Mesothelial cell of epicardium (in vitro differentiated cells): ENCODE measurements at regions not wholly inside any gene's neighbourhood (a gene's known extent, or its start where the extent isn't known, plus 50 kb on each side); places are given as distances from the start of the nearest gene placed in this dataset.

Source experiments
- DNase-seq, 2 experiments: peaks; one replicate each; pipeline ENCODE4 v3.0.0; 2021; ENCODE audit warnings: low spot score in 2 of 2; ENCODE audit not compliant: unreplicated experiment in 2 of 2
- H3K27ac Mint-ChIP-seq: 2 replicates; pipeline ENCODE4 v1.8.0; 2021; ENCODE audit warnings: mixed read lengths
- H3K27me3 Mint-ChIP-seq: 2 replicates; pipeline ENCODE4 v1.8.0; 2021; ENCODE audit warnings: low read depth, mixed read lengths
- H3K36me3 Mint-ChIP-seq: 2 replicates; pipeline ENCODE4 v1.8.0; 2021; ENCODE audit warnings: mixed read lengths
- H3K4me1 Mint-ChIP-seq: 2 replicates; pipeline ENCODE4 v1.8.0; 2021; ENCODE audit warnings: mixed read lengths
- H3K4me3 Mint-ChIP-seq: 2 replicates; pipeline ENCODE4 v1.8.0; 2021; ENCODE audit warnings: mild to moderate bottlenecking, moderate library complexity, mixed read lengths
- H3K9me3 Mint-ChIP-seq: 2 replicates; pipeline ENCODE4 v1.8.0; 2021; ENCODE audit warnings: mixed read lengths
- CTCF ChIP-seq: fragments of 200-600 bp; sonication (generic); IDR thresholded peaks from one replicate; pipeline ENCODE4 v1.5.0; 2021; ENCODE audit warnings: antibody characterized with exemption; ENCODE audit not compliant: unreplicated experiment

GRCh38 chr18:60891936-60892335 lies 441.3 kb upstream of the CDH20 start:
- Mint-ChIP-seq H3K4me3 (no peak overlapping the region), H3K27ac (no peak overlapping the region), H3K9me3 (no peaks in the 10 kb centered on the region), H3K4me1 (peaks cover 4% of the 10 kb centered on the region), H3K36me3 (no peaks in the 10 kb centered on the region), H3K27me3 (no peaks in the 10 kb centered on the region)
- TF ChIP-seq CTCF: no peak
- DNase-seq: no peak

- Mint-ChIP-seq H3K4me3 (no peak overlapping the region), H3K27me3 (no peaks in the 10 kb centered on the region), H3K27ac (no peak overlapping the region), H3K4me1 (peaks cover 2% of the 10 kb centered on the region), H3K9me3 (no peaks in the 10 kb centered on the region), H3K36me3 (no peaks in the 10 kb centered on the region)
- TF ChIP-seq CTCF: no peak
- no peak for DNase-seq
Observed at GRCh38 chr18:60892441-60892840, 440.8 kb upstream of the CDH20 start.

- H3K9me3 Mint-ChIP-seq: no peaks in the 10 kb centered on the region
- no peak overlapping the region for H3K4me3 Mint-ChIP-seq
- H3K36me3 Mint-ChIP-seq: no peaks in the 10 kb centered on the region
- DNase-seq: no peak
- no peak overlapping the region for H3K27ac Mint-ChIP-seq
- no peak for TF ChIP-seq CTCF
- H3K4me1 Mint-ChIP-seq: peaks cover 2% of the 10 kb centered on the region
- no peaks in the 10 kb centered on the region for H3K27me3 Mint-ChIP-seq
Observed at GRCh38 chr18:60892855-60893254, 440.4 kb upstream of the CDH20 start.

- no peak overlapping the region for H3K4me3 Mint-ChIP-seq
- TF ChIP-seq CTCF: no peak
- H3K27ac Mint-ChIP-seq: no peak overlapping the region
- H3K27me3 Mint-ChIP-seq: no peaks in the 10 kb centered on the region
- H3K36me3 Mint-ChIP-seq: no peaks in the 10 kb centered on the region
- H3K9me3 Mint-ChIP-seq: no peaks in the 10 kb centered on the region
- no peak for DNase-seq
- H3K4me1 Mint-ChIP-seq: peaks cover 2% of the 10 kb centered on the region
Observed at GRCh38 chr18:60893355-60894097, 439.7 kb upstream of the CDH20 start.

GRCh38 chr18:60894254-60894945 lies 438.8 kb upstream of the CDH20 start:
- no peaks in the 10 kb centered on the region for H3K27me3 Mint-ChIP-seq
- no peak overlapping the region for H3K27ac Mint-ChIP-seq
- TF ChIP-seq CTCF: no peak
- H3K4me1 Mint-ChIP-seq: peaks cover 2% of the 10 kb centered on the region
- H3K9me3 Mint-ChIP-seq: no peaks in the 10 kb centered on the region
- no peaks in the 10 kb centered on the region for H3K36me3 Mint-ChIP-seq
- DNase-seq: no peak
- no peak overlapping the region for H3K4me3 Mint-ChIP-seq
